ENCODE measurements at regions not wholly inside any gene's neighbourhood (a gene's known extent, or its start where the extent isn't known, plus 50 kb on each side); places are given as distances from the start of the nearest gene placed in this dataset.

DNA sequence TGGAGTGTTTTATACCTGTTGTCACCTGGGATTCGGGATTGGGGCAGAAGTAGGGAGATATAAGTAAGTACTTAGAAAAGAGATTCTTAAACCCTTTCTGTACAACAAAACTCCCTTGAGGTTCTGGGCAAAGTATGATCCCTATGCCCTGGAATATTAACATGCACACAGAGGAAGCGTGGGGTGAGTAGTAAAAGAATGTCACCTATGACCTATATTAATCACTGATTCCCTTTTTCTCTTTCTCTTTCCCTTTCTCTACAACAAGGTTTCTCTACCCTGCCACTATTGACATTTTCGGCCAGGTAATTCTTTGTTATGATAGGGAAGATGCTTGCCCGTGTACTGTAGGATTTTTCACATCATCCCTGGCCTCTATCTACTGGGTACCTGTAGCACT, 209.7 kb upstream of the PLET1 start:
- intact Hi-C loops (cut with micrococcal nuclease): no loop called here
- ChIA-PET CTCF (no interaction called here), POLR2A (no interaction called here)
- TF ChIP-seq, protein P1, sequence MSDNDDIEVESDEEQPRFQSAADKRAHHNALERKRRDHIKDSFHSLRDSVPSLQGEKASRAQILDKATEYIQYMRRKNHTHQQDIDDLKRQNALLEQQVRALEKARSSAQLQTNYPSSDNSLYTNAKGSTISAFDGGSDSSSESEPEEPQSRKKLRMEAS (IDR thresholded peaks at IDR 0.05; ENCODE audit: insufficient read depth, insufficient read length): no peak
- TF ChIP-seq POLR2A (IDR thresholded peaks at IDR 0.05; ENCODE audit: low read depth, low read length): no peak
- no peak for TF ChIP-seq POLR2AphosphoS5 (IDR thresholded peaks at IDR 0.05; ENCODE audit: insufficient read depth, low read depth, low read length)
- no peak for TF ChIP-seq GATA2 (IDR thresholded peaks at IDR 0.05; ENCODE audit: insufficient read depth, insufficient read length, low read depth, low read length)
- TF ChIP-seq FOS (IDR thresholded peaks at IDR 0.05; ENCODE audit: borderline replicate concordance, insufficient read depth, low read length): no peak
- H3K9me3 ChIP-seq (replicated peaks; ENCODE audit: control insufficient read depth, insufficient read depth, low read length): no peaks in the 10 kb centered on the region
- no peak overlapping the region for H3K4me2 ChIP-seq (ENCODE audit: insufficient read depth, low read length)
- dilution Hi-C loops (cut with MboI; ENCODE audit: extremely low pct_ligation_motif_present, low sequenced_read_pairs): no loop called here
- H3K79me2 ChIP-seq (ENCODE audit: control insufficient read depth, insufficient read depth, low read length): no peaks in the 10 kb centered on the region
- H3K27me3 ChIP-seq (ENCODE audit: control insufficient read depth in 2 of 2, insufficient read depth in 2 of 2, low read length in 2 of 2): no peaks in the 10 kb centered on the region
- FAIRE-seq (no peak), DNase-seq (ENCODE audit: low read depth, low spot score) (no peak)
- no peaks in the 10 kb centered on the region for H3K9me1 ChIP-seq (replicated peaks; ENCODE audit: control insufficient read depth, extremely low read depth, insufficient read depth, low read length)
- no peak overlapping the region for H3K27ac ChIP-seq (ENCODE audit: insufficient read depth, low read depth, low read length)
- no peak overlapping the region for H3K9ac ChIP-seq (replicated peaks; ENCODE audit: extremely low read depth, insufficient read depth, low read length)
- no peaks in the 10 kb centered on the region for H3K36me3 ChIP-seq (ENCODE audit: control insufficient read depth in 2 of 2, extremely low read depth in 1 of 2, insufficient read depth in 2 of 2, low read length in 2 of 2)
- H4K20me1 ChIP-seq (replicated peaks; ENCODE audit: control insufficient read depth, extremely low read depth, insufficient read depth, low read length): no peaks in the 10 kb centered on the region
- BruUV-seq (replicated peaks): no TSS peak
- no peak overlapping the region for H2AFZ ChIP-seq (ENCODE audit: low read depth, low read length)
- no peak overlapping the region for H3K4me3 ChIP-seq (replicated peaks in 1 of 3; ENCODE audit: insufficient read depth in 1 of 3, low read depth in 1 of 3, low read length in 3 of 3)
- H3K4me1 ChIP-seq (ENCODE audit: control insufficient read depth, extremely low read depth, insufficient read depth, low read length): no peaks in the 10 kb centered on the region

DNA sequence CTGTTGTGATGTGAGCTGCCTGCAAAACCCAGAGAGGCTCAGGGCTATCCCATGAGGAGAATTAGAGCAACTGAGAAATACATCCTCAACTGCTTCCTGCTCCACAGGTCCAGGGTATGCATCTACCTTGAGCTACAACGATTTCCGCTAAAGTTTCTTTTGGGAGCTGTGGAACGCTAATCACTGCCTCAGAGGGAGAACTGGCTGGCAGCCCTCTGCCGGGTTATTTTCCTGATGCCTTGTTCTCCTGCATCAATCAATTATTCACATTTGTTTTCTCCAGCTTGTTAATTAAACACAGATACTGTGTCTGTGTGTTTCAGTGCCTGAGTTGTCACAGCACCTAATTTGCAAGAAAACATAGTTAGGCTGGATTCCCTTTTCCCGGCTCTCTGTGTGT, 211.1 kb upstream of the PLET1 start:
- intact Hi-C loops (cut with micrococcal nuclease): no loop called here
- ChIA-PET CTCF (interaction anchor here (0.8 kb wide), 1 partner anchor 31 kb away, joined by 3 read pairs; no protein-coding TSS in a partner anchor), POLR2A (no interaction called here)
- Histone ChIP-seq H3K4me2 (ENCODE audit: insufficient read depth, low read length) (no peak overlapping the region), H3K4me1 (ENCODE audit: control insufficient read depth, extremely low read depth, insufficient read depth, low read length) (no peaks in the 10 kb centered on the region), H3K9ac (replicated peaks; ENCODE audit: extremely low read depth, insufficient read depth, low read length) (no peak overlapping the region), H3K27ac (ENCODE audit: insufficient read depth, low read depth, low read length) (no peak overlapping the region), H4K20me1 (replicated peaks; ENCODE audit: control insufficient read depth, extremely low read depth, insufficient read depth, low read length) (no peaks in the 10 kb centered on the region), H3K27me3 (ENCODE audit: control insufficient read depth in 2 of 2, insufficient read depth in 2 of 2, low read length in 2 of 2) (no peaks in the 10 kb centered on the region), H3K79me2 (ENCODE audit: control insufficient read depth, insufficient read depth, low read length) (no peaks in the 10 kb centered on the region), H2AFZ (ENCODE audit: low read depth, low read length) (no peak overlapping the region), H3K9me3 (replicated peaks; ENCODE audit: control insufficient read depth, insufficient read depth, low read length) (no peaks in the 10 kb centered on the region), H3K4me3 (replicated peaks in 1 of 3; ENCODE audit: insufficient read depth in 1 of 3, low read depth in 1 of 3, low read length in 3 of 3) (no peak overlapping the region), H3K9me1 (replicated peaks; ENCODE audit: control insufficient read depth, extremely low read depth, insufficient read depth, low read length) (no peaks in the 10 kb centered on the region), H3K36me3 (ENCODE audit: control insufficient read depth in 2 of 2, extremely low read depth in 1 of 2, insufficient read depth in 2 of 2, low read length in 2 of 2) (no peaks in the 10 kb centered on the region)
- FAIRE-seq (no peak), DNase-seq (ENCODE audit: low read depth, low spot score) (no peak)
- no TSS peak for BruUV-seq (replicated peaks)
- TF ChIP-seq POLR2AphosphoS5 (IDR thresholded peaks at IDR 0.05; ENCODE audit: insufficient read depth, low read depth, low read length) (no peak), FOS (IDR thresholded peaks at IDR 0.05; ENCODE audit: borderline replicate concordance, insufficient read depth, low read length) (no peak), JUN (IDR thresholded peaks at IDR 0.05; ENCODE audit: borderline replicate concordance, insufficient read depth, insufficient read length, low read depth) (no peak), EZH2 (IDR thresholded peaks at IDR 0.05; ENCODE audit: borderline replicate concordance, low read depth, low read length, severe bottlenecking) (no peak), GATA2 (IDR thresholded peaks at IDR 0.05; ENCODE audit: insufficient read depth, insufficient read length, low read depth, low read length) (no peak), MYC (IDR thresholded peaks at IDR 0.05; ENCODE audit: low read depth, low read length) (no peak), POLR2A (IDR thresholded peaks at IDR 0.05; ENCODE audit: low read depth, low read length) (no peak)
- TF ChIP-seq, protein P2, sequence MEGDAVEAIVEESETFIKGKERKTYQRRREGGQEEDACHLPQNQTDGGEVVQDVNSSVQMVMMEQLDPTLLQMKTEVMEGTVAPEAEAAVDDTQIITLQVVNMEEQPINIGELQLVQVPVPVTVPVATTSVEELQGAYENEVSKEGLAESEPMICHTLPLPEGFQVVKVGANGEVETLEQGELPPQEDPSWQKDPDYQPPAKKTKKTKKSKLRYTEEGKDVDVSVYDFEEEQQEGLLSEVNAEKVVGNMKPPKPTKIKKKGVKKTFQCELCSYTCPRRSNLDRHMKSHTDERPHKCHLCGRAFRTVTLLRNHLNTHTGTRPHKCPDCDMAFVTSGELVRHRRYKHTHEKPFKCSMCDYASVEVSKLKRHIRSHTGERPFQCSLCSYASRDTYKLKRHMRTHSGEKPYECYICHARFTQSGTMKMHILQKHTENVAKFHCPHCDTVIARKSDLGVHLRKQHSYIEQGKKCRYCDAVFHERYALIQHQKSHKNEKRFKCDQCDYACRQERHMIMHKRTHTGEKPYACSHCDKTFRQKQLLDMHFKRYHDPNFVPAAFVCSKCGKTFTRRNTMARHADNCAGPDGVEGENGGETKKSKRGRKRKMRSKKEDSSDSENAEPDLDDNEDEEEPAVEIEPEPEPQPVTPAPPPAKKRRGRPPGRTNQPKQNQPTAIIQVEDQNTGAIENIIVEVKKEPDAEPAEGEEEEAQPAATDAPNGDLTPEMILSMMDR (IDR thresholded peaks at IDR 0.05; ENCODE audit: extremely low read depth in 1 of 2, insufficient read depth in 1 of 2, low read depth in 1 of 2, low read length in 2 of 2): no peak
- TF ChIP-seq, protein P1 (IDR thresholded peaks at IDR 0.05; ENCODE audit: insufficient read depth, insufficient read length): no peak
- dilution Hi-C loops (cut with MboI; ENCODE audit: extremely low pct_ligation_motif_present, low sequenced_read_pairs): no loop called here
